WTC11 (cell line): ENCODE measurements at regions not wholly inside any gene's neighbourhood (a gene's known extent, or its start where the extent isn't known, plus 50 kb on each side); places are given as distances from the start of the nearest gene placed in this dataset.

Experiments
- ATAC-seq: fragments of 200-7000 bp; cut with Tn5 transposase; 2 replicates; pipeline ENCODE4 v1.10.0; 2021; ENCODE audit warnings: mild to moderate bottlenecking, moderate library complexity
- CTCF ChIA-PET: fragments of 300-600 bp; sonication (Branson Sonifier 250); formaldehyde crosslinking; loops from one replicate; lab custom pipeline; 2021; ENCODE audit warnings: antibody characterized with exemption; lab: Charles Lee
- POLR2A ChIA-PET: fragments of 350-600 bp; sonication (Branson Sonifier 250); formaldehyde crosslinking; loops from one replicate; lab custom pipeline; 2021; ENCODE audit warnings: antibody characterized with exemption; lab: Charles Lee
- DNase-seq: peaks from one replicate; pipeline ENCODE4 v3.0.0; 2021; ENCODE audit warnings: low spot score
- H3K27ac Mint-ChIP-seq: 2 replicates; pipeline ENCODE4 v1.8.0; 2021; ENCODE audit warnings: mixed read lengths
- H3K27me3 Mint-ChIP-seq: 2 replicates; pipeline ENCODE4 v1.8.0; 2021; ENCODE audit warnings: low read depth, mild to moderate bottlenecking, moderate library complexity, mixed read lengths
- H3K36me3 Mint-ChIP-seq: 2 replicates; pipeline ENCODE4 v1.8.0; 2021; ENCODE audit warnings: mixed read lengths
- H3K4me1 Mint-ChIP-seq: 2 replicates; pipeline ENCODE4 v1.8.0; 2022; ENCODE audit warnings: mixed read lengths
- H3K4me3 Mint-ChIP-seq: 2 replicates; pipeline ENCODE4 v1.8.0; 2021; ENCODE audit warnings: mild to moderate bottlenecking, moderate library complexity, mixed read lengths
- H3K9me3 Mint-ChIP-seq: 2 replicates; pipeline ENCODE4 v1.8.0; 2021; ENCODE audit warnings: mixed read lengths
- CTCF ChIP-seq: fragments of 200-600 bp; IDR thresholded peaks from 2 replicates; pipeline ENCODE4 v1.8.0; 2022; ENCODE audit warnings: antibody characterized with exemption
- E2F1 ChIP-seq: sonication (generic); formaldehyde crosslinking; IDR thresholded peaks from 2 replicates; pipeline ENCODE4 v1.8.0; 2022; ENCODE audit warnings: mild to moderate bottlenecking, missing genetic modification reagents
- ELF4 ChIP-seq: sonication (generic); formaldehyde crosslinking; IDR thresholded peaks from 2 replicates; pipeline ENCODE4 v1.8.1; 2022; ENCODE audit warnings: low read depth, mild to moderate bottlenecking, moderate library complexity, missing genetic modification reagents
- ERG ChIP-seq: fragments of 250-450 bp; sonication (Bioruptor Pico); IDR thresholded peaks from 2 replicates; pipeline ENCODE4 v1.8.0; 2021; ENCODE audit warnings: mild to moderate bottlenecking
- ESRRA ChIP-seq: sonication (generic); formaldehyde crosslinking; IDR thresholded peaks from 2 replicates; pipeline ENCODE4 v1.8.1; 2022; ENCODE audit warnings: mild to moderate bottlenecking, missing genetic modification reagents, borderline replicate concordance
- HMGA2 ChIP-seq: fragments of 250-450 bp; sonication (Bioruptor Pico); IDR thresholded peaks from 2 replicates; pipeline ENCODE4 v1.4.0; 2021; ENCODE audit warnings: mild to moderate bottlenecking, moderate library complexity
- HMGXB4 ChIP-seq: sonication (generic); formaldehyde crosslinking; IDR thresholded peaks from 2 replicates; pipeline ENCODE4 v1.8.1; 2023; ENCODE audit warnings: mild to moderate bottlenecking, moderate library complexity, missing genetic modification reagents
- IRF2 ChIP-seq: sonication (generic); formaldehyde crosslinking; IDR thresholded peaks from 2 replicates; pipeline ENCODE4 v1.8.0; 2022; ENCODE audit warnings: low read depth, missing genetic modification reagents, borderline replicate concordance
- MLX ChIP-seq: sonication (generic); formaldehyde crosslinking; IDR thresholded peaks from 2 replicates; pipeline ENCODE4 v1.8.1; 2023; ENCODE audit warnings: mild to moderate bottlenecking, missing genetic modification reagents, moderate library complexity
- MYBL2 ChIP-seq: sonication (generic); formaldehyde crosslinking; IDR thresholded peaks from 2 replicates; pipeline ENCODE4 v1.8.1; 2023; ENCODE audit warnings: mild to moderate bottlenecking, moderate library complexity, missing genetic modification reagents
- NFATC4 ChIP-seq: fragments of 250-450 bp; sonication (Bioruptor Pico); IDR thresholded peaks from 2 replicates; pipeline ENCODE4 v1.9.0; 2021; ENCODE audit warnings: mild to moderate bottlenecking
- NFE2L1 ChIP-seq: sonication (generic); formaldehyde crosslinking; IDR thresholded peaks from 2 replicates; pipeline ENCODE4 v1.8.1; 2023; ENCODE audit warnings: missing genetic modification reagents
- NR1H2 ChIP-seq: sonication (generic); formaldehyde crosslinking; IDR thresholded peaks from 2 replicates; pipeline ENCODE4 v1.9.0; 2021; ENCODE audit warnings: mild to moderate bottlenecking, moderate library complexity, missing genetic modification reagents
- NR2C2 ChIP-seq: sonication (generic); formaldehyde crosslinking; IDR thresholded peaks from 2 replicates; pipeline ENCODE4 v1.8.0; 2022; ENCODE audit warnings: mild to moderate bottlenecking, missing genetic modification reagents
- OVOL2 ChIP-seq: fragments of 250-450 bp; sonication (Bioruptor Pico); IDR thresholded peaks from 2 replicates; pipeline ENCODE4 v1.9.0; 2021; ENCODE audit warnings: mild to moderate bottlenecking, borderline replicate concordance
- RORB ChIP-seq: fragments of 250-450 bp; sonication (Bioruptor Pico); IDR thresholded peaks from 2 replicates; pipeline ENCODE4 v1.9.0; 2021; ENCODE audit warnings: mild to moderate bottlenecking
- SMAD4 ChIP-seq: sonication (generic); formaldehyde crosslinking; IDR thresholded peaks from 2 replicates; pipeline ENCODE4 v1.8.0; 2022; ENCODE audit warnings: mild to moderate bottlenecking, missing genetic modification reagents
- TCF7 ChIP-seq: sonication (generic); formaldehyde crosslinking; IDR thresholded peaks from 2 replicates; pipeline ENCODE4 v1.8.0; 2022; ENCODE audit warnings: mild to moderate bottlenecking, low read depth, missing genetic modification reagents, moderate library complexity
- ZMAT4 ChIP-seq: fragments of 250-450 bp; sonication (Bioruptor Pico); IDR thresholded peaks from 2 replicates; pipeline ENCODE4 v1.9.0; 2021; ENCODE audit warnings: mild to moderate bottlenecking
- ZNF121 ChIP-seq: sonication (generic); formaldehyde crosslinking; IDR thresholded peaks from 2 replicates; pipeline ENCODE4 v1.8.0; 2023; ENCODE audit warnings: missing genetic modification reagents
- ZNF219 ChIP-seq: sonication (generic); formaldehyde crosslinking; IDR thresholded peaks from 2 replicates; pipeline ENCODE4 v1.8.0; 2023; ENCODE audit warnings: missing genetic modification reagents, mild to moderate bottlenecking, borderline replicate concordance
- ZNF423 ChIP-seq: fragments of 250-450 bp; sonication (Bioruptor Pico); IDR thresholded peaks from 2 replicates; pipeline ENCODE4 v2.1.2; 2022; ENCODE audit warnings: mild to moderate bottlenecking, moderate library complexity
- ZNF671 ChIP-seq: fragments of 250-450 bp; sonication (Bioruptor Pico); IDR thresholded peaks from 2 replicates; pipeline ENCODE4 v1.8.0; 2021; ENCODE audit warnings: mild to moderate bottlenecking

- no peak for TF ChIP-seq NFATC4 (CRISPR knock-in tag)
- TF ChIP-seq ELF4 (CRISPR knock-in tag): no peak
- TF ChIP-seq NFE2L1 (CRISPR knock-in tag): no peak
Measured at GRCh38 chr4:169815606-169816005, 57.9 kb upstream of the HPF1 start (continued).

GRCh38 chr4:169811476-169811875 lies 53.7 kb upstream of the HPF1 start:
- no peak for DNase-seq
- TF ChIP-seq OVOL2 (no peak), NFATC4 (CRISPR knock-in tag) (no peak), ZNF423 (CRISPR knock-in tag) (no peak)
- TF ChIP-seq, all 79 proteins: peak for 0
- Mint-ChIP-seq H3K27me3 (no peaks in the 10 kb centered on the region), H3K4me1 (no peaks in the 10 kb centered on the region), H3K9me3 (peaks cover under 1% of the 10 kb centered on the region; the same call in 1 of the 2 replicates), H3K4me3 (no peak overlapping the region), H3K36me3 (no peaks in the 10 kb centered on the region), H3K27ac (no peak overlapping the region)
- CTCF ChIA-PET: interaction anchor here (1.4 to 2.2 kb wide), 4 partner anchors 22 to 280 kb away, joined by 3 to 9 read pairs (median 4); no protein-coding TSS in a partner anchor
- no peak for ATAC-seq
- POLR2A ChIA-PET: no interaction called here

- Mint-ChIP-seq H3K27me3 (no peaks in the 10 kb centered on the region), H3K9me3 (peaks cover 8% of the 10 kb centered on the region), H3K36me3 (peaks cover 3% of the 10 kb centered on the region), H3K4me3 (no peak overlapping the region), H3K4me1 (no peaks in the 10 kb centered on the region), H3K27ac (no peak overlapping the region)
- DNase-seq (no peak), ATAC-seq (peak; percentile 69)
- CTCF ChIA-PET: interaction anchor here (0.6 to 2.4 kb wide), 32 partner anchors 11 to 300 kb away, joined by 3 to 18 read pairs (median 4); partner anchors contain the start of genes MFAP3L and NEK1
- POLR2A ChIA-PET: no interaction called here
- peak; percentile 62 for TF ChIP-seq CTCF
- no peak for TF ChIP-seq ESRRA (CRISPR knock-in tag)
Measured at GRCh38 chr4:169810325-169811323, 52.9 kb upstream of the HPF1 start.

GRCh38 chr4:169807934-169808509 lies 50.3 kb upstream of the HPF1 start:
- Mint-ChIP-seq H3K9me3 (peaks cover 23% of the 10 kb centered on the region), H3K27ac (no peak overlapping the region), H3K4me3 (no peak overlapping the region), H3K36me3 (peaks cover 4% of the 10 kb centered on the region), H3K27me3 (no peaks in the 10 kb centered on the region), H3K4me1 (no peaks in the 10 kb centered on the region)
- ChIA-PET POLR2A (no interaction called here), CTCF (interaction anchor here (0.8 kb wide), 1 partner anchor 16 kb away, joined by 3 read pairs; no protein-coding TSS in a partner anchor)
- DNase-seq (no peak), ATAC-seq (no peak)
- TF ChIP-seq ERG (CRISPR knock-in tag) (no peak), ZNF671 (CRISPR knock-in tag) (no peak), SMAD4 (CRISPR knock-in tag) (no peak), ZMAT4 (CRISPR knock-in tag) (no peak), MYBL2 (CRISPR knock-in tag) (no peak), E2F1 (CRISPR knock-in tag) (no peak), ZNF219 (CRISPR knock-in tag) (no peak), HMGXB4 (CRISPR knock-in tag) (no peak), HMGA2 (CRISPR knock-in tag) (no peak), IRF2 (CRISPR knock-in tag) (no peak), NR1H2 (CRISPR knock-in tag) (no peak), MLX (CRISPR knock-in tag) (no peak), TCF7 (no peak), NR2C2 (CRISPR knock-in tag) (no peak), OVOL2 (no peak), ZNF121 (CRISPR knock-in tag) (no peak), RORB (no peak)
